ENCODE measurements at regions not wholly inside any gene's neighbourhood (a gene's known extent, or its start where the extent isn't known, plus 50 kb on each side); places are given as distances from the start of the nearest gene placed in this dataset.

DNA sequence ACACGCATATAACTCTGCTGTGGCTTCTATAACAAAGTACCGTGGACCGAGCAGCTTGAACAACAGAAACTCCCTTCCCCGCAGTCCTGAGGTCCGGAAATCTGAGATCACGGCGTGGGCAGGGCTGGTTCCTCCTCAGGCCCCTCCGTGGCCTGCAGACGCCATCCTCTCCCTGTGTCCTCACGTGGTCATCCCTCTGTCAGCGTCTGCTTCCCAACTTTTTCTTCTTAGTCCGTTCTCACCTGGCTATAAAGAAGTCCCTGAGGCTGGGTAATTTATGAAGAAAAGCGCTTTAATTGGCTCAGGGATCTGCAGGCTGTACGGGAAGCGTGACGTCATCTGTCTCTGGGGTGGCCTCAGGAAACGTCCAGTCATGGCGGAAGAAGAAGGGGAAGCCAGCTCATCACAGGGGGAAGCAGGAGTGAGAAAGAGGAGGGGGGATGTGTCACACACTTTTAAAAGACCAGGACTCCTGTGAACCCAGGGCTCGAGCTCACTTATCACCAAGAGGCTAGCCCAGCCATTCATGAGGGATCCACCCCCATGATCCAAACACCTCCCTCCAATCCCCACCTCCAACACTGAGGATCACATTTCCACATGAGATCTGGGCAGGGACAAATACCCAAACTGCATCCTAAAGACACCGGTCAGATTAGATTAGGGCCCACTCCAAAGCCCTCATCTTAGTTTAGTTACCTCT lies 91.2 kb upstream of the INSIG1 start:
- no peaks in the 10 kb centered on the region for H3K36me3 ChIP-seq (replicated peaks; ENCODE audit: low read depth, low read length)
- H3K4me3 ChIP-seq (ENCODE audit: low read length), result peak overlapping the region; percentile 86
- H3K79me2 ChIP-seq (ENCODE audit: low read length), result no peaks in the 10 kb centered on the region
- no peaks in the 10 kb centered on the region for H4K20me1 ChIP-seq (ENCODE audit: insufficient read depth, low read length)
- H2AFZ ChIP-seq (ENCODE audit: low read depth, low read length), result peak overlapping the region; percentile 75
- H3K4me2 ChIP-seq (ENCODE audit: low read length), result peak overlapping the region; percentile 95
- H3K9me3 ChIP-seq (ENCODE audit: insufficient read depth, low read length), result no peaks in the 10 kb centered on the region
- peaks cover 56% of the 10 kb centered on the region for H3K4me1 ChIP-seq (ENCODE audit: low read length)
- no peaks in the 10 kb centered on the region for H3K27me3 ChIP-seq (ENCODE audit: low read depth, low read length)
- H3K27ac ChIP-seq (ENCODE audit: low read length), result peak overlapping the region; percentile 89
- H3K9ac ChIP-seq (ENCODE audit: low read length), result peak overlapping the region; percentile 93
- TF ChIP-seq, protein P1, sequence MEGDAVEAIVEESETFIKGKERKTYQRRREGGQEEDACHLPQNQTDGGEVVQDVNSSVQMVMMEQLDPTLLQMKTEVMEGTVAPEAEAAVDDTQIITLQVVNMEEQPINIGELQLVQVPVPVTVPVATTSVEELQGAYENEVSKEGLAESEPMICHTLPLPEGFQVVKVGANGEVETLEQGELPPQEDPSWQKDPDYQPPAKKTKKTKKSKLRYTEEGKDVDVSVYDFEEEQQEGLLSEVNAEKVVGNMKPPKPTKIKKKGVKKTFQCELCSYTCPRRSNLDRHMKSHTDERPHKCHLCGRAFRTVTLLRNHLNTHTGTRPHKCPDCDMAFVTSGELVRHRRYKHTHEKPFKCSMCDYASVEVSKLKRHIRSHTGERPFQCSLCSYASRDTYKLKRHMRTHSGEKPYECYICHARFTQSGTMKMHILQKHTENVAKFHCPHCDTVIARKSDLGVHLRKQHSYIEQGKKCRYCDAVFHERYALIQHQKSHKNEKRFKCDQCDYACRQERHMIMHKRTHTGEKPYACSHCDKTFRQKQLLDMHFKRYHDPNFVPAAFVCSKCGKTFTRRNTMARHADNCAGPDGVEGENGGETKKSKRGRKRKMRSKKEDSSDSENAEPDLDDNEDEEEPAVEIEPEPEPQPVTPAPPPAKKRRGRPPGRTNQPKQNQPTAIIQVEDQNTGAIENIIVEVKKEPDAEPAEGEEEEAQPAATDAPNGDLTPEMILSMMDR (IDR thresholded peaks at IDR 0.05; ENCODE audit: low read depth, low read length), result no peak
- no peak for TF ChIP-seq EZH2phosphoT487 (IDR thresholded peaks at IDR 0.05; ENCODE audit: low read depth)

DNA sequence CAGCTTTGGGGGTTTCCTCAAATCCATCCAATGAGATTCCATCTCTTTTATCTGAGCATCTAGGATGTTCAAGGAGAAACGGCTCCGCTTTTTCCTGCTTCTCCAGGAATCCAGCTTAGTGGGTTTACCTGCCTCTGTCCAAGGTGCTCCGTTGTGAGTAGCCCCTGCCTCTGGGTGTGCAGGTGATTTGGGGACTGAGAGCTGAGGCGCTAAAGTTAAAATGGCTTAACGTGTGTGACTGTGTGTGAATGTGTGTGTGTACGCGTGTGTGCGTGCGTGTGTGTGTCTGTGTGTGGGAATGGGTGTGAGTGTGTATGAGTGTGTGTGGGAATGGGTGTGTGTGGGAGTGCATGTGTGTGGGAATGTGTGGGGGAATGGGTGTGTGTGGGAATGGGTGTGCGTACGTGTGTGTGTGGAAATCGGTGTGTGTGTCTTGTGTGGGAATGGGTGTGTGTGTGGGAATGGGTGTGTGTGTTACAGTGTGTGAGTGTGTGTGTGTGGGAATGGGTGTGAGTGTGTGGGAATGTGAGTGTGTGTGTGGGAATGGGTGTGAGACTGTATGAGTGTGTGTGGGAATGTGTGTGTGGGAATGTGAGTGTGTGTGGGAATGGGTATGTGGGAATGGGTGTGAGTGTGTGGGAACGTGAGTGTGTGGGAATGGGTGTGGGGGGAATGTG lies 90.2 kb upstream of the INSIG1 start:
- no peak for TF ChIP-seq EZH2phosphoT487 (IDR thresholded peaks at IDR 0.05; ENCODE audit: low read depth)
- TF ChIP-seq, protein P1 (IDR thresholded peaks at IDR 0.05; ENCODE audit: low read depth, low read length), result no peak
- Histone ChIP-seq H2AFZ (ENCODE audit: low read depth, low read length) (no peak overlapping the region), H3K9ac (ENCODE audit: low read length) (no peak overlapping the region), H3K4me3 (ENCODE audit: low read length) (no peak overlapping the region), H3K27ac (ENCODE audit: low read length) (peak overlapping the region; percentile 89), H3K27me3 (ENCODE audit: low read depth, low read length) (no peaks in the 10 kb centered on the region), H3K4me1 (ENCODE audit: low read length) (peaks cover 56% of the 10 kb centered on the region), H3K4me2 (ENCODE audit: low read length) (peak overlapping the region; percentile 95; the same call in 1 of the 2 replicates), H4K20me1 (ENCODE audit: insufficient read depth, low read length) (no peaks in the 10 kb centered on the region), H3K36me3 (replicated peaks; ENCODE audit: low read depth, low read length) (no peaks in the 10 kb centered on the region), H3K79me2 (ENCODE audit: low read length) (no peaks in the 10 kb centered on the region), H3K9me3 (ENCODE audit: insufficient read depth, low read length) (no peaks in the 10 kb centered on the region)

DNA sequence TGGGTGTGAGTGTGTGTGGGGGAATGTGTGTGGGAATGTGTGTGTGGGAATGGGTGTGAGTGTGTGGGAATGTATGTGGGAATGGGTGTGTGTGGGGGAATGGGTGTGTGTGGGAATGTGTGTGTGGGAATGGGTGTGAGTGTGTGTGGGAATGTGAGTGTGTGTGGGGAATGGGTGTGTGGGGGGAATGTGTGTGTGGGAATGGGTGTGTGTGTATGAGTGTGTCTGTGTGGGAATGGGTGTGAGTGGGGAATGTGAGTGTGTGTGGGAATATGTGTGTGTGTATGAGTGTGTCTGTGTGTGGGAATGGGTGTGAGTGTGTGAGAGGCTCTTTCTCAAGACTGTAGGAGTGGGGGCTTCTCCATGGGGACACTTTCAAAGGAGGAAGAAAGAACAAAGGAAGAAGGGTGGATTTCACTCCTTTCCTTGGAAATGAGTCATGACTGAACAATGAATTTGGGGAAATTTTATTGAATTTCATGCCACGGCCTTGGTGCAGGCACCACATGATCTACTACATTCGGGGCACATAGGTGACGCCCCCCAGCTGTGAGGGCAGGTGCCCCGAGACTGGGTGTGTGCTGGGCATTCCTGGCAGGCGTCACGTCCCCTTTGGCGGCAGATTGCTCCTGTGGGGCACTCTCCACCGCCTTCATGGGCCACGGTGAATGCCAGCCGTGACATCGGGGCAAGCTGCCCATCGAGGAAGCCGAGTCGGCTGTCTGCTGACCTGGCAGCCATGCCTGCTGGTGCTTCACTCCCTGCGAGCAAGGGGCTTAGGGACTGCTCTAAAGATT lies 88.8 kb upstream of the INSIG1 start:
- Histone ChIP-seq H4K20me1 (ENCODE audit: insufficient read depth, low read length) (no peaks in the 10 kb centered on the region), H3K4me2 (ENCODE audit: low read length) (no peak overlapping the region), H3K36me3 (replicated peaks; ENCODE audit: low read depth, low read length) (no peaks in the 10 kb centered on the region), H3K27me3 (ENCODE audit: low read depth, low read length) (no peaks in the 10 kb centered on the region), H3K9me3 (ENCODE audit: insufficient read depth, low read length) (no peaks in the 10 kb centered on the region), H3K9ac (ENCODE audit: low read length) (no peak overlapping the region), H3K4me3 (ENCODE audit: low read length) (no peak overlapping the region), H3K4me1 (ENCODE audit: low read length) (peaks cover 48% of the 10 kb centered on the region), H3K79me2 (ENCODE audit: low read length) (no peaks in the 10 kb centered on the region), H3K27ac (ENCODE audit: low read length) (no peak overlapping the region), H2AFZ (ENCODE audit: low read depth, low read length) (no peak overlapping the region)
- no peak for TF ChIP-seq EZH2phosphoT487 (IDR thresholded peaks at IDR 0.05; ENCODE audit: low read depth)
- TF ChIP-seq, protein P1 (IDR thresholded peaks at IDR 0.05; ENCODE audit: low read depth, low read length), result no peak

All from OCI-LY3 (cell line).